ENCODE measurements at regions not wholly inside any gene's neighbourhood (a gene's known extent, or its start where the extent isn't known, plus 50 kb on each side); places are given as distances from the start of the nearest gene placed in this dataset.

DNA sequence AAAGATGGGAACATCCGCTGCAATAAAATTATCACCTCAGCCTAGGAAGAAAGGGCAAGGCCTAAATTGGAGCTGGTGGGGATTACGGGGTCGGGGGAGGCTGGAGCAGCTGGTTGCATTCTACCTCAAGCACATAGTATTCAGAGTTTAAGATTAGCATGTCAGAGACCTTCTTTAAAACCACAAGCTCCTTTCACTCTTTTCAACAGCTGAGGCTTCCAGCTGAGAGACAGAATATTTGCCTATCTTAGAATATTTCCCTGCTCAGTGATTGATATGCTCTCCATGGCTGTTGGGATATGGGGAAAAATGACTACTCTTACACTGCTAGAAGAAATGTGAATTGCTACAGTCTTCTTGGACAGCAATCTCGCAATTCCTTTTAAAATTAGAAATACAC, 248.6 kb downstream of the TBX15 start:
- ChIA-PET POLR2A (no interaction called here), CTCF (no interaction called here)
- Histone ChIP-seq H3K4me1 (ENCODE audit: control extremely low read depth in 1 of 4, control insufficient read depth in 4 of 4, insufficient read depth in 4 of 4, low read length in 3 of 4) (no peaks in the 10 kb centered on the region), H3K27ac (ENCODE audit: insufficient read depth in 1 of 2, low read depth in 1 of 2, low read length in 2 of 2, poor library complexity in 1 of 2, severe bottlenecking in 2 of 2) (no peak overlapping the region), H3K4me3 (ENCODE audit: control insufficient read depth in 1 of 7, extremely low read depth in 1 of 7, insufficient read depth in 4 of 7, low read depth in 2 of 7, low read length in 6 of 7) (no peak overlapping the region), H3K9me3 (ENCODE audit: control extremely low read depth in 1 of 5, control insufficient read depth in 4 of 5, insufficient read depth in 2 of 5, low read depth in 1 of 5, low read length in 4 of 5) (no peaks in the 10 kb centered on the region), H3K36me3 (ENCODE audit: control insufficient read depth in 4 of 4, insufficient read depth in 4 of 4, low read length in 3 of 4) (no peaks in the 10 kb centered on the region), H3K27me3 (replicated peaks in 2 of 5; ENCODE audit: control insufficient read depth in 4 of 5, insufficient read depth in 5 of 5, low read length in 4 of 5) (no peaks in the 10 kb centered on the region)
- WGBS (ENCODE audit: insufficient coverage) = no CpG with 5 or more reads among the region's 4 CpGs
- DNase-seq = no peak

DNA sequence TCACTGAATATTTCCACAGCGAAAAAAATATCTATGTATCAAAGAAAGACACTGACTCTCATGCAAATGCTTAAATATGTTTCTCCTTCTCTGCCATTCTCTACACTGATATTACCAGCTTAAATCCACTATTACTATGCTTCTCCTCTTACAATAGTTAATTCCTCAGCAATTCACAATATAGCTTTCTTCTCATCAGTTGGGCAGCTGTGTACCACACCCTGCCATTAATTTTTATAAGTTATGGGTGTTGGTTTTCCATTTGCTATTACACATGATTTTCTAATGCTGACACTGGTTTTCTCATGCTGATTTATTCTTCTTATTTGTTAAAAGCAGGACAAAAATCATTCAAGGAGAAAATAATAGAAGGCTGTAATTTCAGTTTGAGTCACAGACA, 251.8 kb downstream of the TBX15 start:
- DNase-seq = no peak

DNA sequence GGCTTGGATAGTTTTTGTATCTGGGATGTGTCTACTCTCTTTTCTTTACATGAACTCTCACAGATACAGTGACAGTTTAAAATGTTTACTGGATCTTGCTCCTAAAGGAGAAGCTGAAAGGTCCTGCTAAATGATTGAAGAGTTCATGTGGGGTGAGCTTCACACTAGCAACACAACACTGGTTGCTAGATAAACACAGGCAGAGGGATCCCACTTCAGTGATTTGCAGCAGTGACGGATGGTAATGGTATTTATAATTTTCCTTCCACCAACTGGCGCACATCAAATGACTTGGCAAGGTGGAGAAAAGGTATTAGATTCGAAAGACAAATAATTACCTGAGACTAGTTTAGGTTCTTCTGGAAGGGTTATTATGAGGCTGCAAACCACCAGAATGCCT, 270.2 kb downstream of the TBX15 start:
- Histone ChIP-seq H3K27me3 (replicated peaks in 2 of 5; ENCODE audit: control insufficient read depth in 4 of 5, insufficient read depth in 5 of 5, low read length in 4 of 5) (no peaks in the 10 kb centered on the region), H3K27ac (ENCODE audit: insufficient read depth in 1 of 2, low read depth in 1 of 2, low read length in 2 of 2, poor library complexity in 1 of 2, severe bottlenecking in 2 of 2) (no peak overlapping the region), H3K4me1 (ENCODE audit: control extremely low read depth in 1 of 4, control insufficient read depth in 4 of 4, insufficient read depth in 4 of 4, low read length in 3 of 4) (no peaks in the 10 kb centered on the region), H3K9me3 (ENCODE audit: control extremely low read depth in 1 of 5, control insufficient read depth in 4 of 5, insufficient read depth in 2 of 5, low read depth in 1 of 5, low read length in 4 of 5) (no peaks in the 10 kb centered on the region), H3K4me3 (ENCODE audit: control insufficient read depth in 1 of 7, extremely low read depth in 1 of 7, insufficient read depth in 4 of 7, low read depth in 2 of 7, low read length in 6 of 7) (no peak overlapping the region), H3K36me3 (ENCODE audit: control insufficient read depth in 4 of 4, insufficient read depth in 4 of 4, low read length in 3 of 4) (no peaks in the 10 kb centered on the region)
- ChIA-PET CTCF (no interaction called here), POLR2A (no interaction called here)
- no peak for DNase-seq
- no CpG with 5 or more reads among the region's 3 CpGs for WGBS (ENCODE audit: insufficient coverage)

More for the DNA sequence above, 251.8 kb downstream of the TBX15 start:
- H3K27me3 ChIP-seq (replicated peaks in 2 of 5; ENCODE audit: control insufficient read depth in 4 of 5, insufficient read depth in 5 of 5, low read length in 4 of 5) = no peaks in the 10 kb centered on the region
- POLR2A ChIA-PET = no interaction called here
- WGBS (ENCODE audit: insufficient coverage) = 100% methylated on average over 1 of the region's 1 CpG
- H3K9me3 ChIP-seq (ENCODE audit: control extremely low read depth in 1 of 5, control insufficient read depth in 4 of 5, insufficient read depth in 2 of 5, low read depth in 1 of 5, low read length in 4 of 5) = no peaks in the 10 kb centered on the region
- no peak overlapping the region for H3K27ac ChIP-seq (ENCODE audit: insufficient read depth in 1 of 2, low read depth in 1 of 2, low read length in 2 of 2, poor library complexity in 1 of 2, severe bottlenecking in 2 of 2)
- no peak overlapping the region for H3K4me3 ChIP-seq (ENCODE audit: control insufficient read depth in 1 of 7, extremely low read depth in 1 of 7, insufficient read depth in 4 of 7, low read depth in 2 of 7, low read length in 6 of 7)
- CTCF ChIA-PET = no interaction called here
- no peaks in the 10 kb centered on the region for H3K36me3 ChIP-seq (ENCODE audit: control insufficient read depth in 4 of 4, insufficient read depth in 4 of 4, low read length in 3 of 4)
- no peaks in the 10 kb centered on the region for H3K4me1 ChIP-seq (ENCODE audit: control extremely low read depth in 1 of 4, control insufficient read depth in 4 of 4, insufficient read depth in 4 of 4, low read length in 3 of 4)

DNA sequence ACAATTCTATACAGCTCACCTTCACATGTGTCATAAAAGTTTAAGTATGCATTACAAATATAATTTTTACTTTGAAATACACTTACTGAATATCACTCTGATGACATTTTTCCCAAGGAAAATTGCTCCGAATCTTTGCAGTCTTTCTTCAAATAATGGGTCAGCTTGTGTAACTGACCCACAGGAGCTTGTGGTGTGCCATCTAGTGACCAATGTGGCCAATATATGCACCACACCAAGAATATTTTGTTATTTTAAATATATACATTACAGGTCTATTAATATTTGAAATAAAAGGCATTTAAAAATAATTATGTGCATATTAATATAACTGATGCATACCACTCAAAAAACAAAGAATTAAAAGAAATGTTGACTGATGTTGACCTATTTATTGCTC, 271.4 kb downstream of the TBX15 start:
- DNase-seq = no peak
- Histone ChIP-seq H3K27ac (ENCODE audit: insufficient read depth in 1 of 2, low read depth in 1 of 2, low read length in 2 of 2, poor library complexity in 1 of 2, severe bottlenecking in 2 of 2) (no peak overlapping the region), H3K4me1 (ENCODE audit: control extremely low read depth in 1 of 4, control insufficient read depth in 4 of 4, insufficient read depth in 4 of 4, low read length in 3 of 4) (no peaks in the 10 kb centered on the region), H3K4me3 (ENCODE audit: control insufficient read depth in 1 of 7, extremely low read depth in 1 of 7, insufficient read depth in 4 of 7, low read depth in 2 of 7, low read length in 6 of 7) (no peak overlapping the region), H3K36me3 (ENCODE audit: control insufficient read depth in 4 of 4, insufficient read depth in 4 of 4, low read length in 3 of 4) (no peaks in the 10 kb centered on the region), H3K9me3 (ENCODE audit: control extremely low read depth in 1 of 5, control insufficient read depth in 4 of 5, insufficient read depth in 2 of 5, low read depth in 1 of 5, low read length in 4 of 5) (no peaks in the 10 kb centered on the region), H3K27me3 (replicated peaks in 2 of 5; ENCODE audit: control insufficient read depth in 4 of 5, insufficient read depth in 5 of 5, low read length in 4 of 5) (no peaks in the 10 kb centered on the region)
- no CpG with 5 or more reads among the region's 1 CpG for WGBS (ENCODE audit: insufficient coverage)
- ChIA-PET POLR2A (no interaction called here), CTCF (no interaction called here)

DNA sequence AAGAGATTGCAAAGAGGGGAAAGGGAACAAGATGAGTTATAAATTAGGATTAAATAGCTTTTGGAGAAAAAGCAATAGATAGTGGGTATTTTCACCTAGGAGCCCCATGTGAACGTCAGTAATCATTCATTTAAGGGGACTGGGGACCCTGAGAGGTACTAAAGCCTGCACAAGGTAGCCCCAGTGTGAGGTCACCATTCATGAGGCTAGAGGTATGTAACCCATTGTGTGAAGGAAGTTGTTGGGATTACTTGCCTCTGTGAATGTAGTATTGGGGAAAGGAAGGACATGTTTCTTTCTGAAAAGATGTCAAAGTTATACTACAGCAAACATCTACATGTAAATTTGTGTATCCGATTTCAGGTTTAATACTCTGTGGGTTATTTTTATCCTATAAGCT, 276.8 kb downstream of the TBX15 start:
- ChIA-PET CTCF (no interaction called here), POLR2A (no interaction called here)
- WGBS (ENCODE audit: insufficient coverage) = 55% methylated on average over 1 of the region's 2 CpGs
- Histone ChIP-seq H3K4me3 (ENCODE audit: control insufficient read depth in 1 of 7, extremely low read depth in 1 of 7, insufficient read depth in 4 of 7, low read depth in 2 of 7, low read length in 6 of 7) (no peak overlapping the region), H3K27me3 (replicated peaks in 2 of 5; ENCODE audit: control insufficient read depth in 4 of 5, insufficient read depth in 5 of 5, low read length in 4 of 5) (no peaks in the 10 kb centered on the region), H3K9me3 (ENCODE audit: control extremely low read depth in 1 of 5, control insufficient read depth in 4 of 5, insufficient read depth in 2 of 5, low read depth in 1 of 5, low read length in 4 of 5) (no peaks in the 10 kb centered on the region), H3K27ac (ENCODE audit: insufficient read depth in 1 of 2, low read depth in 1 of 2, low read length in 2 of 2, poor library complexity in 1 of 2, severe bottlenecking in 2 of 2) (no peak overlapping the region), H3K36me3 (ENCODE audit: control insufficient read depth in 4 of 4, insufficient read depth in 4 of 4, low read length in 3 of 4) (no peaks in the 10 kb centered on the region), H3K4me1 (ENCODE audit: control extremely low read depth in 1 of 4, control insufficient read depth in 4 of 4, insufficient read depth in 4 of 4, low read length in 3 of 4) (no peaks in the 10 kb centered on the region)
- no peak for DNase-seq

DNA sequence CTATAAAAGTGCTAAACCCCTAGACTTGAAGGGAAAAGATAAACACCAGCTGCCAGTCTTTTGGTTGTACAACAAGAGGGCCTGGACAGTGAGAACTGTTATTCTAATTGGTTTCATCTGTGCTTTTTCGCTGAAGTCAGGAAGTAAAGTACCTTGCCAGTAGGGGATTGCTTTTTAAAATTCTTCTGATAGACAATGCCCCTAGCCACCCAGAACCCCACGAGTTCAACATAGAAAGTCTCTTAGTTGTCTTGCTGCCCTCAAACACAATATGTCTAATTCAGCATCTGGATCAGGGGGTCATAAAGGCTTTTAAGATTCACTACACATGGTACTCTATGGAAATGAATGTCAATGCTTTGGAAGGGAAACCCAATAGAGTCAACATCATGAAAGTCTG, 289.2 kb downstream of the TBX15 start:
- ChIA-PET CTCF (no interaction called here), POLR2A (no interaction called here)
- Histone ChIP-seq H3K9me3 (ENCODE audit: control extremely low read depth in 1 of 5, control insufficient read depth in 4 of 5, insufficient read depth in 2 of 5, low read depth in 1 of 5, low read length in 4 of 5) (no peaks in the 10 kb centered on the region), H3K27me3 (replicated peaks in 2 of 5; ENCODE audit: control insufficient read depth in 4 of 5, insufficient read depth in 5 of 5, low read length in 4 of 5) (no peaks in the 10 kb centered on the region), H3K4me3 (ENCODE audit: control insufficient read depth in 1 of 7, extremely low read depth in 1 of 7, insufficient read depth in 4 of 7, low read depth in 2 of 7, low read length in 6 of 7) (no peak overlapping the region), H3K27ac (ENCODE audit: insufficient read depth in 1 of 2, low read depth in 1 of 2, low read length in 2 of 2, poor library complexity in 1 of 2, severe bottlenecking in 2 of 2) (no peak overlapping the region), H3K36me3 (ENCODE audit: control insufficient read depth in 4 of 4, insufficient read depth in 4 of 4, low read length in 3 of 4) (no peaks in the 10 kb centered on the region), H3K4me1 (ENCODE audit: control extremely low read depth in 1 of 4, control insufficient read depth in 4 of 4, insufficient read depth in 4 of 4, low read length in 3 of 4) (no peaks in the 10 kb centered on the region)
- WGBS (ENCODE audit: insufficient coverage) = 82% methylated on average over 2 of the region's 2 CpGs
- DNase-seq = no peak

DNA sequence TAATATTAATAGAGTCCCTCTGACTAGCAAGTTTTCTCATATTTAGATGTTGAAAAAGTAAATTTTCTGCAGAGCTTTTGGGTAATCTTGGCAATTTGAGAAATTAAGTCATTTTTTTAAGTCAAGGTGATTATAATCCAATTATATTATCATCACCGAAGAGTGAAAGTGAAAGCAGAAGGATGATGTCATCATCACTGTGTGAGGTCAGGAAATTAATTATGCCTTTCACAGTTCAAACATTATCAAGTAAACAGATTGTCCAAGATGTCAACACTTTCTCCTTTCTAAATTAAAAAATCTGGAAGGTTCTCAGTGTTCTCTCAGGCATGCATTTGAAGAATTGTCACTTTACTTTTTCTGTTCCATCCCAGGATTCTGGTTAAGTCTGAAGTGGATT, 296.0 kb downstream of the TBX15 start:
- no peaks in the 10 kb centered on the region for H3K36me3 ChIP-seq (ENCODE audit: control insufficient read depth in 4 of 4, insufficient read depth in 4 of 4, low read length in 3 of 4)
- ChIA-PET POLR2A (no interaction called here), CTCF (no interaction called here)
- no peaks in the 10 kb centered on the region for H3K9me3 ChIP-seq (ENCODE audit: control extremely low read depth in 1 of 5, control insufficient read depth in 4 of 5, insufficient read depth in 2 of 5, low read depth in 1 of 5, low read length in 4 of 5)
- no peak overlapping the region for H3K4me3 ChIP-seq (ENCODE audit: control insufficient read depth in 1 of 7, extremely low read depth in 1 of 7, insufficient read depth in 4 of 7, low read depth in 2 of 7, low read length in 6 of 7)
- DNase-seq = no peak
- no peaks in the 10 kb centered on the region for H3K4me1 ChIP-seq (ENCODE audit: control extremely low read depth in 1 of 4, control insufficient read depth in 4 of 4, insufficient read depth in 4 of 4, low read length in 3 of 4)
- no peaks in the 10 kb centered on the region for H3K27me3 ChIP-seq (replicated peaks in 2 of 5; ENCODE audit: control insufficient read depth in 4 of 5, insufficient read depth in 5 of 5, low read length in 4 of 5)
- H3K27ac ChIP-seq (ENCODE audit: insufficient read depth in 1 of 2, low read depth in 1 of 2, low read length in 2 of 2, poor library complexity in 1 of 2, severe bottlenecking in 2 of 2) = no peak overlapping the region
- WGBS (ENCODE audit: insufficient coverage) = no CpG with 5 or more reads among the region's 1 CpG

DNA sequence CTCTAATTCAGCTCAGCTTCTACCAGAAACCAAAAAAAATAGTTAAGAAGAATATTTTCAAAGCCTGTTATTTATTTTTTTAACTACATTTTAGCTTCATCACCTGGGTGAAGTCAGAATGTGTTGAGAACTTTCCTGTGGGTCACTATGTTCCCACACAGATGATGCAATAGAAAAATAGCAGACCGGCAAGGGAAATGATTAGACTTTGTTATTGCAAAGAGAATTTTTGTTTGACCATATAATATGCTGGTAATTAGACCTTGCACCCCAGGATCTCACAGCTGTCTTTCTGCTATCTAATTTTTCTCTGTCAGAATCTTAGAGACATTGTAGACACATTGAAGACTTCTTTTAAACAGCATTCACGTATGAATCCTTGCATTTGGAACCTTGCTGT, 299.3 kb downstream of the TBX15 start:
- H3K4me1 ChIP-seq (ENCODE audit: control extremely low read depth in 1 of 4, control insufficient read depth in 4 of 4, insufficient read depth in 4 of 4, low read length in 3 of 4) = no peaks in the 10 kb centered on the region
- H3K27ac ChIP-seq (ENCODE audit: insufficient read depth in 1 of 2, low read depth in 1 of 2, low read length in 2 of 2, poor library complexity in 1 of 2, severe bottlenecking in 2 of 2) = no peak overlapping the region
- no peaks in the 10 kb centered on the region for H3K27me3 ChIP-seq (replicated peaks in 2 of 5; ENCODE audit: control insufficient read depth in 4 of 5, insufficient read depth in 5 of 5, low read length in 4 of 5)
- H3K36me3 ChIP-seq (ENCODE audit: control insufficient read depth in 4 of 4, insufficient read depth in 4 of 4, low read length in 3 of 4) = no peaks in the 10 kb centered on the region
- ChIA-PET POLR2A (interaction anchor here (0.6 kb wide), 1 partner anchor 69 kb away, joined by 3 read pairs; no protein-coding TSS in a partner anchor), CTCF (no interaction called here)
- H3K9me3 ChIP-seq (ENCODE audit: control extremely low read depth in 1 of 5, control insufficient read depth in 4 of 5, insufficient read depth in 2 of 5, low read depth in 1 of 5, low read length in 4 of 5) = no peaks in the 10 kb centered on the region
- WGBS (ENCODE audit: insufficient coverage) = no CpG with 5 or more reads among the region's 2 CpGs
- no peak overlapping the region for H3K4me3 ChIP-seq (ENCODE audit: control insufficient read depth in 1 of 7, extremely low read depth in 1 of 7, insufficient read depth in 4 of 7, low read depth in 2 of 7, low read length in 6 of 7)
- DNase-seq = no peak

Data from common myeloid progenitor, CD34-positive (primary cell).